ENCODE measurements at regions not wholly inside any gene's neighbourhood (a gene's known extent, or its start where the extent isn't known, plus 50 kb on each side); places are given as distances from the start of the nearest gene placed in this dataset.

- TF ChIP-seq CTCF (IDR thresholded peaks at IDR 0.05) (no peak), POLR2A (IDR thresholded peaks at IDR 0.05) (no peak)
Measured at GRCh38 chr15:39323706-39324105, 257.2 kb upstream of the THBS1 start.

All from esophagus squamous epithelium (tissue), 4 donors.